ENCODE measurements at regions not wholly inside any gene's neighbourhood (a gene's known extent, or its start where the extent isn't known, plus 50 kb on each side); places are given as distances from the start of the nearest gene placed in this dataset.

DNA sequence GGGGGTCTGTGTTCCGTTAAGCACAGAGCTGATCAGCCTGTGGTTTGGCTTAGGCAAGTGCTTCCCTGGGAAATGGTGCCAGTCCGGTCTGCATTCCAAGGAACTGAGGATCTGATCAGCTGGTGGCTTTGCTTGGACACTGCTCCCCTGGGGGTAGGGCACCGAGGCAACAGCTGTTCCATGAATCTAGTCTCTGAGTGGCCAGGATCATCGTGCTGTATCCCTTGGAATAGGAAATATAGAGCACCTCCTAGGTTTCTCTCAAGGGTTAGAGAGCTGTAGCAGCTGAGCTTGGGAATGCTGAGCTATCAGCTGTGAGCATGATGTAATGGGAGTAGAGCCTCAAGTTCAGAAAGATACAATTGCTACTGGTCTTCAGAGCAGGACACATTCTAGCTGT lies 863.9 kb downstream of the RAPGEF2 start:
- TF ChIP-seq EZH2 (IDR thresholded peaks at IDR 0.05) (no peak), POLR2AphosphoS5 (IDR thresholded peaks at IDR 0.05; ENCODE audit: borderline replicate concordance, low read depth, low read length) (no peak)
